Testis (tissue), 2 donors: ENCODE measurements at regions not wholly inside any gene's neighbourhood (a gene's known extent, or its start where the extent isn't known, plus 50 kb on each side); places are given as distances from the start of the nearest gene placed in this dataset.

Source experiments
- POLR2A ChIP-seq: fragments of 450-650 bp; IDR thresholded peaks from one replicate; pipeline ENCODE4 v1.6.1; 2017; ENCODE audit warnings: antibody characterized with exemption, mild to moderate bottlenecking, moderate library complexity
- TF ChIP-seq, protein P1 (sequence below), 3 experiments: fragments of 450-650 bp in 2 of 3; fragments of 200-600 bp in 1 of 3; sonication (generic) in 1 of 3; IDR thresholded peaks; one replicate each; pipeline ENCODE4 v1.5.1; 2016 to 2019; ENCODE audit warnings: antibody characterized with exemption in 3 of 3, mild to moderate bottlenecking in 2 of 3, moderate library complexity in 1 of 3

DNA sequence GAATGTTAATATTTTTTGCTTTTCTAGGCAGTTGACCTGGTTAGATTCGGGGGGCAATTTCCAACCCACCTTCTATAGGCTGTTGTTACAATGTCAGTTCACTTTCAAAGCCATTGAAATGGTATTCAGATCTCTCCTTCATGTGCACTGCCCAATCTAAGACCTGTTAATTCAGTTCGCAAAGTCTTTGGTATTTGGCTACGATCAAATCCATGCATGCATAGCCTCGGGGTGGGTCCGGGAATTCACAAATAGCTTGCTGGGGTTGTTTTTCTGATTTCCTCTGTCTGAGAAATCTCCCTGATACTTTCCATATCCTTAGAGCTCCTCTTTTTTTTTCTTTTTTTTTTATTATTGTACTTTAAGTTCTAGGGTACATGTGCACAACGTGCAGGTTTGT is 252.6 kb upstream of the SPAG17 start:
- TF ChIP-seq, protein P1, sequence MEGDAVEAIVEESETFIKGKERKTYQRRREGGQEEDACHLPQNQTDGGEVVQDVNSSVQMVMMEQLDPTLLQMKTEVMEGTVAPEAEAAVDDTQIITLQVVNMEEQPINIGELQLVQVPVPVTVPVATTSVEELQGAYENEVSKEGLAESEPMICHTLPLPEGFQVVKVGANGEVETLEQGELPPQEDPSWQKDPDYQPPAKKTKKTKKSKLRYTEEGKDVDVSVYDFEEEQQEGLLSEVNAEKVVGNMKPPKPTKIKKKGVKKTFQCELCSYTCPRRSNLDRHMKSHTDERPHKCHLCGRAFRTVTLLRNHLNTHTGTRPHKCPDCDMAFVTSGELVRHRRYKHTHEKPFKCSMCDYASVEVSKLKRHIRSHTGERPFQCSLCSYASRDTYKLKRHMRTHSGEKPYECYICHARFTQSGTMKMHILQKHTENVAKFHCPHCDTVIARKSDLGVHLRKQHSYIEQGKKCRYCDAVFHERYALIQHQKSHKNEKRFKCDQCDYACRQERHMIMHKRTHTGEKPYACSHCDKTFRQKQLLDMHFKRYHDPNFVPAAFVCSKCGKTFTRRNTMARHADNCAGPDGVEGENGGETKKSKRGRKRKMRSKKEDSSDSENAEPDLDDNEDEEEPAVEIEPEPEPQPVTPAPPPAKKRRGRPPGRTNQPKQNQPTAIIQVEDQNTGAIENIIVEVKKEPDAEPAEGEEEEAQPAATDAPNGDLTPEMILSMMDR (IDR thresholded peaks at IDR 0.05), result no peak
- no peak for TF ChIP-seq POLR2A
